Large intestine (tissue), 3 donors: ENCODE measurements at regions not wholly inside any gene's neighbourhood (a gene's known extent, or its start where the extent isn't known, plus 50 kb on each side); places are given as distances from the start of the nearest gene placed in this dataset.
"Not testable (repeated sequence)": the region's sequence is repeated elsewhere in the genome, so short reads cannot be mapped to it uniquely, and the experiment has no call there.

Experiments
- DNase-seq, 2 donors: peaks; one replicate each; pipeline versions ENCODE4 v3.0.0 to v3.0.0-alpha.2; 2013
- H3K27ac ChIP-seq: one replicate; pipeline ENCODE4 v1.5.1; 2013; ENCODE audit warnings: low read length
- H3K27me3 ChIP-seq: 2 replicates; pipeline ENCODE4 v1.6.1; 2013; ENCODE audit warnings: low read length; ENCODE audit not compliant: control insufficient read depth, insufficient read depth
- H3K36me3 ChIP-seq: 2 replicates; pipeline ENCODE4 v1.6.1; 2013; ENCODE audit warnings: low read length; ENCODE audit not compliant: control insufficient read depth, insufficient read depth
- H3K4me1 ChIP-seq: one replicate; pipeline ENCODE4 v1.6.1; 2013; ENCODE audit warnings: low read length; ENCODE audit not compliant: control insufficient read depth, insufficient read depth
- H3K4me3 ChIP-seq: one replicate; pipeline ENCODE4 v1.5.1; 2013; ENCODE audit warnings: low read length
- H3K9me3 ChIP-seq: one replicate; pipeline ENCODE4 v1.6.1; 2013; ENCODE audit warnings: mild to moderate bottlenecking, low read depth, low read length, moderate library complexity; ENCODE audit not compliant: control insufficient read depth
- WGBS: methylation state at CpG from one replicate; pipeline ENCODE4 v1.1.5; 2013; ENCODE audit warnings: low lambda C conversion rate; ENCODE audit not compliant: insufficient coverage; 5-methylcytosine and 5-hydroxymethylcytosine counted together

- Histone ChIP-seq H3K36me3 (no peaks in the 10 kb centered on the region), H3K9me3 (no peaks in the 10 kb centered on the region), H3K4me3 (no peak overlapping the region), H3K4me1 (no peaks in the 10 kb centered on the region), H3K27me3 (no peaks in the 10 kb centered on the region), H3K27ac (no peak overlapping the region)
- no CpG with 5 or more reads among the region's 1 CpG for WGBS
- DNase-seq = no peak
Measured at GRCh38 chr2:173716458-173717052, 248.6 kb downstream of the SP3 start.

GRCh38 chr2:173719471-173719870, 245.7 kb downstream of the SP3 start:
- no peak for DNase-seq
- WGBS = no CpG with 5 or more reads among the region's 3 CpGs
- no peak overlapping the region for H3K4me3 ChIP-seq
- no peaks in the 10 kb centered on the region for H3K4me1 ChIP-seq
- no peaks in the 10 kb centered on the region for H3K9me3 ChIP-seq
- no peak overlapping the region for H3K27ac ChIP-seq
- no peaks in the 10 kb centered on the region for H3K36me3 ChIP-seq
- no peaks in the 10 kb centered on the region for H3K27me3 ChIP-seq

GRCh38 chr2:173720306-173720705, 244.9 kb downstream of the SP3 start:
- DNase-seq = no peak
- Histone ChIP-seq H3K4me3 (no peak overlapping the region), H3K9me3 (no peaks in the 10 kb centered on the region), H3K27ac (no peak overlapping the region), H3K4me1 (no peaks in the 10 kb centered on the region), H3K36me3 (no peaks in the 10 kb centered on the region), H3K27me3 (no peaks in the 10 kb centered on the region)
- WGBS = no CpG with 5 or more reads among the region's 1 CpG

GRCh38 chr2:173734797-173735196, 230.4 kb downstream of the SP3 start:
- no peak overlapping the region for H3K27ac ChIP-seq
- H3K27me3 ChIP-seq = no peaks in the 10 kb centered on the region
- peak; percentile 33 to 74 for DNase-seq
- WGBS = 30% methylated on average over 2 of the region's 4 CpGs
- no peak overlapping the region for H3K4me3 ChIP-seq
- H3K36me3 ChIP-seq = no peaks in the 10 kb centered on the region
- H3K9me3 ChIP-seq = no peaks in the 10 kb centered on the region
- H3K4me1 ChIP-seq = peaks cover 3% of the 10 kb centered on the region

DNA sequence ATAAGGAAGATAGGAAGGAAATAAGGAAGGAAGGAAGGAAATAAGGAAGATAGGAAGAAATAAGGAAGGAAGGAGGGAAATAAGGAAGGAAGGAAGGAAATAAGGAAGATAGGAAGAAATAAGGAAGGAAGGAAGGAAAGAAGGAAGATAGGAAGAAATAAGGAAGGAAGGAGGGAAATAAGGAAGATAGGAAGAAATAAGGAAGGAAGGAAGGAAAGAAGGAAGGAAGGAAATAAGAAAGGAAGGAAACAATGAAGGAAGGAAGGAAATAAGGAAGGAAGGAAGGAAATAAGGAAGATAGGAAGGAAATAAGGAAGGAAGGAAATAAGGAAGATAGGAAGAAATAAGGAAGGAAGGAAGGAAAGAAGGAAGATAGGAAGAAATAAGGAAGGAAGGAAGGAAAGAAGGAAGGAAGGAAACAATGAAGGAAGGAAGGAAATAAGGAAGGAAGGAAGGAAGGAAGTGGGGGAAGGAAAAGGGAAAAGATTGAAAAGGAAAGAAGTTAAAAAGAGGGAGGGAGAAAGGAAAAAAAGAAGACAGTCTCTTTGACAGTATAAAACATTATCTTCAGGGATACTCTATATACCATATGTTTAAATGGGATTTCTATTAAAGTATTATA, 227.1 kb downstream of the SP3 start:
- H3K9me3 ChIP-seq, H3K36me3 ChIP-seq, H3K4me3 ChIP-seq, H3K4me1 ChIP-seq, DNase-seq, H3K27me3 ChIP-seq, H3K27ac ChIP-seq: not testable (repeated sequence)

DNA sequence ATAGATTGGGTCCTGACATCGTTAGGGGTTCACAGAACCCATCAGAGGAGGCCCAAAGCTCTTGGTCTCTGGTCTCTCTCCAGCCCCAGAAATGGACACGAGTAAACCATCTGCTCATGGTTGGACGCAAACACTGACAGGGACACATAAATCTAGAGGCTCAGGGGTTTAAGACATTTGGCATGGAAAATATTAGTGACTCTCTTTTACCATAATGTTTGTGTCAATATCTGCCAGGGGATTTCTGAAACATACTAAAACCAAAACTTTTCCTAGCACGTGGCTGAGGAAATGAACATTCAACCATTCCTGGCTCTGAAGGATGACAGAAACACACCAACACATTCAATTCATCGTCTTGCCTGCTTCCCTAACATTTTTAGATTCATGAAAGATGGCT, 226.2 kb downstream of the SP3 start:
- no peaks in the 10 kb centered on the region for H3K27me3 ChIP-seq
- H3K9me3 ChIP-seq = no peaks in the 10 kb centered on the region
- no peak overlapping the region for H3K4me3 ChIP-seq
- WGBS = 100% methylated on average over 1 of the region's 5 CpGs
- H3K36me3 ChIP-seq = no peaks in the 10 kb centered on the region
- H3K27ac ChIP-seq = no peak overlapping the region
- no peak for DNase-seq
- peaks cover 3% of the 10 kb centered on the region for H3K4me1 ChIP-seq

GRCh38 chr2:173740639-173741038, 224.5 kb downstream of the SP3 start:
- Histone ChIP-seq H3K27ac (no peak overlapping the region), H3K4me1 (no peaks in the 10 kb centered on the region), H3K27me3 (no peaks in the 10 kb centered on the region), H3K9me3 (no peaks in the 10 kb centered on the region), H3K4me3 (no peak overlapping the region), H3K36me3 (no peaks in the 10 kb centered on the region)
- WGBS = no CpG with 5 or more reads among the region's 5 CpGs
- no peak for DNase-seq

DNA sequence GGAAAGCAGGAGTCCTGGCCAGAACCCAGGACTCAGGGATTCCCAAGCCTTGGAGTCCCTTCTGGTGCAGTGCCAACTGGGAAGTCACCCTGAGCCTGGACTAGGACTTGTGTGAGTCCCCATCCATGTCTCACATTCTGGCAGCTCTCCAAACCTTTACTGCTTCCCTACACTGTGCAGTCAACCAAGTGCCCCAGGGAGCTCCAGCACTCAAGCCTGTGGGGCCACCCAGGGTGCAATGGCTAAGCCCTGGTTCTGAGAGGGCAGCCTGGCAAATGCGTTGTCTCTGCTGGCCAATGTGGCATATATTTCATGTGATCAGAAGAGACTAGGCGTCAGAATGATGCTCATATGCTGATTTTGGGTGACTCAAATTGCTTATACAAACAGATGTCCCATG, 223.4 kb downstream of the SP3 start:
- no peaks in the 10 kb centered on the region for H3K9me3 ChIP-seq
- no peaks in the 10 kb centered on the region for H3K27me3 ChIP-seq
- no CpG with 5 or more reads among the region's 2 CpGs for WGBS
- H3K4me1 ChIP-seq = no peaks in the 10 kb centered on the region
- H3K27ac ChIP-seq = no peak overlapping the region
- H3K4me3 ChIP-seq = no peak overlapping the region
- peak in 1 of 2 donors; percentile 18 for DNase-seq
- no peaks in the 10 kb centered on the region for H3K36me3 ChIP-seq

DNA sequence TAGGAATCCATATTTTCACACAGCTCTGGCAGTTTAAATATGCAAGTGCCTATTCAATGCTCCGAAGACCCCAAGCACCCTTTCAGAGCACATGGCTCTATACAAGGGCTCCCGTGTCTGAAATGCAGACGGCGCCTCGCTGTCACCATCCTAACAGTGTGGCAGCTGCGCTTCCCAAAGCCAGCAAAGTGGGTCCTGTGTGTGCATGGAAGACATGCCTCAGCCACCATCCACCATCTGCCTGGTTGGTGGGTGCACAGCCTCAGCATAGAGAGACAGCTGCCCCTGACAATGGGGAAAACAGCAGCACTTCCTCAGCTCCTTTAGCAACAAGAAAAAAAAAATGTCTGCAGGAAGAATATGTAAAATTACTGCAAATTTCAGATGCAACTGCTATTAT, 218.1 kb downstream of the SP3 start:
- H3K27ac ChIP-seq = no peak overlapping the region
- H3K9me3 ChIP-seq = no peaks in the 10 kb centered on the region
- no peak overlapping the region for H3K4me3 ChIP-seq
- H3K27me3 ChIP-seq = no peaks in the 10 kb centered on the region
- no peaks in the 10 kb centered on the region for H3K36me3 ChIP-seq
- no peaks in the 10 kb centered on the region for H3K4me1 ChIP-seq
- WGBS = no CpG with 5 or more reads among the region's 6 CpGs
- DNase-seq = no peak

DNA sequence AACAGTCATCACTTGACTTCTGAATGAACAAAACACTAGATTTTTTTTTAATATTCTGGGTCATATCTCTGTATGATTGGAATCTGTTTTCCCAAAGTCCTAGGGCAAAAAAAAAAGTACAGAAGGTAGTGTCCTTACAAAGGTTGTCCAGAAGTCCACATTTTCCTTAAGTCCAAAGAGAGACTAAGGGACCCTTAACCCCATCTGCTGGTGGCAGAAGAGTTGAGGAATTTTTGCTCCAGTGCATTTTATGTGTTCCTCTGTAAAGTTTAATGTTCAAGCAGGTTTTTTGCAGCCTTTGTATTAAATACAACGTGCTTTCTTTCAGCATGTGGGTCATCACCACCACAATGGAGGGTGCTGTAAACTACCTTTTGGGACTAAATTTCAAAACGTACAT, 215.9 kb downstream of the SP3 start:
- 57% methylated on average over 1 of the region's 2 CpGs for whole genome bisulfite sequencing
- H3K9me3 ChIP-seq = no peaks in the 10 kb centered on the region
- no peaks in the 10 kb centered on the region for H3K4me1 ChIP-seq
- no peaks in the 10 kb centered on the region for H3K27me3 ChIP-seq
- H3K27ac ChIP-seq = no peak overlapping the region
- no peak for DNase-seq
- H3K36me3 ChIP-seq = no peaks in the 10 kb centered on the region
- H3K4me3 ChIP-seq = no peak overlapping the region

DNA sequence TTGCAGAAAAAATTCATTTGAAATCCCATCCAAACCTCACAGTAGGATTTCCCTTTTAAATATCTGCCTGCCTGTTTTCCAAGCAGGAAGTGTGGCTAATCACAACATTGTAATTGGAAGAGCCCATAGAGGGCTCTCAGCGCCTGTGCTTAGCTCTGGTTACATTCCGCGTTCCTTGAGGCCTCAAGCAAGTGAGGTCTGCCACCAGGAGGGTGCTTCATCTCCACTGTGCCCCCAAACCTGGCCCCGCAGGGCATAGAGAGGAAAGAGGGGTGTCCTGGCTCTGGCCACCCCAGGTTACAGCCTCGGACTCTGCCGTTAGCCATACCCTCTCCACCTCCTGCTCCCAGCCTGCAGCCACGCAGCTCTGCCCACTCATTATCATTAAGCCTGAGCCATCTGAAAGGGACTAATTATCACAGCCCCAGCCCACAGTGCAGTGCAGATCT, 214.8 kb downstream of the SP3 start:
- Histone ChIP-seq H3K9me3 (no peaks in the 10 kb centered on the region), H3K4me1 (no peaks in the 10 kb centered on the region), H3K27ac (no peak overlapping the region), H3K36me3 (no peaks in the 10 kb centered on the region), H3K27me3 (no peaks in the 10 kb centered on the region), H3K4me3 (no peak overlapping the region)
- DNase-seq = peak in 1 of 2 donors; percentile 5
- WGBS = no CpG with 5 or more reads among the region's 7 CpGs
